ENCODE measurements at regions not wholly inside any gene's neighbourhood (a gene's known extent, or its start where the extent isn't known, plus 50 kb on each side); places are given as distances from the start of the nearest gene placed in this dataset.

DNA sequence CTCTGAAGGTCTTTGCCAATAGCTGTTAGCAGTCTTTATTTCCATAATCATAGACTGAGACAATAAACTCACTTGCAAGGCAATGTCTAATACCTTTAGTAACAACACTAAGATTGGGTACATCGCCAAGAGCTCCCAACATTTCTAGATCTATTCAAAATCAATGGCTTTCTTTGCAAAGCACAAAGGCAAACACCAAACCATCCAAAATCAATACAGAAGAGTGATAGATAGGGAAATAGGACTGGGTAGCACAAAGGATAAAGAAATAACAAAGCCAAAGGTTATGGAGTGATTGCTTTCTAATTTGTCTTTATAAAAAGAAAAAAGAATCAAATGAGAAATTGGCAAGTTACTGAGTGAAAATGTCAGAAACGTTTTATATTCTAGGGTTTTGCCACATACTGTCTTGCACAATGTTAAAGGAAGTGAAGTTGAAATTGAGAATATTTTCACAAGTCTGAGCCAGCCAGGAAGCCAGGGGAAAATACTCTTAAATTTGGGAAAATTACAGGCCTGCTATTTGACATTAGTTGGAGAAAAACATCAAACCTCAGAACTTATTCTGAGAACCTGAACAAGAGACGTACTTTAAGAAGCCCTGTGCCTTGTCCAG lies 53.3 kb upstream of the LHFPL2 start:
- Histone ChIP-seq H3K4me3 (no peak overlapping the region), H3K9me3 (ENCODE audit: insufficient read depth, low read depth) (no peaks in the 10 kb centered on the region), H3K36me3 (ENCODE audit: low read depth) (no peaks in the 10 kb centered on the region), H3K27ac (no peak overlapping the region), H4K20me1 (ENCODE audit: insufficient read depth) (no peaks in the 10 kb centered on the region), H3F3A (ENCODE audit: insufficient read depth, low read depth) (peaks cover 34% of the 10 kb centered on the region), H2AFZ (no peak overlapping the region), H3K79me2 (ENCODE audit: low read depth) (no peaks in the 10 kb centered on the region), H3K4me2 (no peak overlapping the region), H3K4me1 (replicated peaks; ENCODE audit: insufficient read depth) (peaks cover 32% of the 10 kb centered on the region), H3K27me3 (ENCODE audit: insufficient read depth, low read depth) (no peaks in the 10 kb centered on the region), H3K9me2 (ENCODE audit: insufficient read depth) (no peaks in the 10 kb centered on the region)
- no peak for DNase-seq
- TF ChIP-seq, protein P1, sequence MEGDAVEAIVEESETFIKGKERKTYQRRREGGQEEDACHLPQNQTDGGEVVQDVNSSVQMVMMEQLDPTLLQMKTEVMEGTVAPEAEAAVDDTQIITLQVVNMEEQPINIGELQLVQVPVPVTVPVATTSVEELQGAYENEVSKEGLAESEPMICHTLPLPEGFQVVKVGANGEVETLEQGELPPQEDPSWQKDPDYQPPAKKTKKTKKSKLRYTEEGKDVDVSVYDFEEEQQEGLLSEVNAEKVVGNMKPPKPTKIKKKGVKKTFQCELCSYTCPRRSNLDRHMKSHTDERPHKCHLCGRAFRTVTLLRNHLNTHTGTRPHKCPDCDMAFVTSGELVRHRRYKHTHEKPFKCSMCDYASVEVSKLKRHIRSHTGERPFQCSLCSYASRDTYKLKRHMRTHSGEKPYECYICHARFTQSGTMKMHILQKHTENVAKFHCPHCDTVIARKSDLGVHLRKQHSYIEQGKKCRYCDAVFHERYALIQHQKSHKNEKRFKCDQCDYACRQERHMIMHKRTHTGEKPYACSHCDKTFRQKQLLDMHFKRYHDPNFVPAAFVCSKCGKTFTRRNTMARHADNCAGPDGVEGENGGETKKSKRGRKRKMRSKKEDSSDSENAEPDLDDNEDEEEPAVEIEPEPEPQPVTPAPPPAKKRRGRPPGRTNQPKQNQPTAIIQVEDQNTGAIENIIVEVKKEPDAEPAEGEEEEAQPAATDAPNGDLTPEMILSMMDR (conservative IDR thresholded peaks at IDR 0.05), result no peak
- TF ChIP-seq EZH2 (IDR thresholded peaks at IDR 0.05; ENCODE audit: low read depth), result no peak
- ChIA-PET POLR2A (ENCODE audit: unreplicated experiment) (interaction anchor here (0.6 kb wide), 2 partner anchors 23 to 78 kb away, joined by 3 to 5 read pairs; no protein-coding TSS in a partner anchor), CTCF (no interaction called here)
- intact Hi-C loops (cut with micrococcal nuclease; ENCODE audit: unreplicated experiment), result no loop called here
- no TSS peak for BruUV-seq (replicated peaks)

DNA sequence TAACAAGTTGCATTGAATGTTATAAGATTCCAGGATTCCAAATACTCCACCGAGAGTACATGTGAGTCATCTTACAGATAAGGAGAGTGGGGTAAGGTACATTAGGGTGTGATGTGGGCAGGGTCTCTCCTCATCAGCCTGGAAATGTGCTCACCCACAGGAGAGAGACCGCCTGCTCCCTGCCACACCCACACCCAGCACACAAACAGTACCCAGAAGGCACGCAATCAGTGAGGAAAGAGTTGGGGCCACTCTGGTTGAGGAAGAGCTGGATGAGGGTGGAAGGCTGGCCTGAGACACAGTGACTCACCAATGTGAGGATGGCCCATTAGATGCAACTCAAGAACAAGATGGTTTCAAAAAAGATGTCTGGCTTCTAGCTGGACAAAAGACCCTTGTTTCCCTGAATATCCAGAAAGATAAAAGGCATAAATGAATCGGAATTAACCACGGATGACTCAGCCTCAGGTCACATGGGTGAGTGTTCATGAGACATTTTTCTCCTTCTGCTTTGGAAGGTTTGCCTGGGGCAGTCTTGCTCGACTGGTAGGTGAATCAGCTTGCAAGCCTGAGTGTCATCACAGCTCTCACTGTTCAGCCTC lies 51.1 kb upstream of the LHFPL2 start:
- Histone ChIP-seq H3K79me2 (ENCODE audit: low read depth) (no peaks in the 10 kb centered on the region), H3K4me3 (peak overlapping the region; percentile 37; the same call in 1 of the 2 replicates), H4K20me1 (ENCODE audit: insufficient read depth) (no peaks in the 10 kb centered on the region), H3K36me3 (ENCODE audit: low read depth) (no peaks in the 10 kb centered on the region), H3K27ac (peak overlapping the region; percentile 99), H3K4me1 (replicated peaks; ENCODE audit: insufficient read depth) (peaks cover 38% of the 10 kb centered on the region), H3K9me2 (ENCODE audit: insufficient read depth) (no peaks in the 10 kb centered on the region), H2AFZ (0 out of 2 replicates have a peak overlapping the region, but pooled peaks have one; percentile 3), H3K27me3 (ENCODE audit: insufficient read depth, low read depth) (no peaks in the 10 kb centered on the region), H3F3A (ENCODE audit: insufficient read depth, low read depth) (peaks cover 34% of the 10 kb centered on the region), H3K9me3 (ENCODE audit: insufficient read depth, low read depth) (peaks cover 5% of the 10 kb centered on the region; the same call in 1 of the 2 replicates), H3K4me2 (peak overlapping the region; percentile 57)
- CTCF ChIA-PET, result interaction anchor here (0.6 to 0.8 kb wide), 2 partner anchors 232 to 445 kb away, joined by 3 read pairs; no protein-coding TSS in a partner anchor
- POLR2A ChIA-PET (ENCODE audit: unreplicated experiment), result interaction anchor here (0.6 to 0.7 kb wide), 3 partner anchors 28 to 181 kb away, joined by 3 to 4 read pairs (median 3); partner anchors contain the start of gene LHFPL2
- TF ChIP-seq EZH2 (IDR thresholded peaks at IDR 0.05; ENCODE audit: low read depth), result no peak
- TF ChIP-seq, protein P1 (conservative IDR thresholded peaks at IDR 0.05), result no peak
- DNase-seq, result peak; percentile 85 to 98
- TSS peak; percentile 89 for BruUV-seq (replicated peaks)
- intact Hi-C loops (cut with micrococcal nuclease; ENCODE audit: unreplicated experiment), result loop anchor here (5.0 to 10.0 kb wide), 2 partner anchors 185 to 1548 kb away; no protein-coding TSS in a partner anchor

DNA sequence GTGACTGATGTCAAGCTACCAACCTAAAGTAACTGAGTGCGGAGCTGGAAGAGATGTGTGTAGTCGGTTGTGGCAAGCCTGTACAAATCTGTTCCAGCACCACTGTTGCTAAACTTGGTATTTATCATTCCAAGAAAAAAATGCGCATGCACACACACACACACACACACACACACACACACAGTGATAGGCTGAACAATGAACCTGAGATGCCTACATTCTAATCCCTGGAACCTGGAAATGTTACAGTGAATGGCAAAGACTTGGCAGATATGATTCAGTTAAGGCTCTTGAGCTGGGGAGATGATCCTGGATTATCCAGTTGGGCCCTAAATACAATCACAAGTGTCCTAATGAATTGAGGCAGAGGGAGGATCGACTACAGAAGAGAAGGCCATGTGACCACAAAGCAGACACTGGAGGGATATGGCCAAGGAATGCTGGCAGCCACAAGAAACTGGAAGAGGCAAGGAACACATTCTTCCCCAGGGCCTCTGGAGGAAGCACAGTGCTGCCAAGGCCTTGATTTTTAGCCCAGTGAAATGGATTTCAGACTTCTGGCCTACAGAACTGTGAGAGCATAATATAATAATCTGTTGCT lies 49.7 kb upstream of the LHFPL2 start:
- Histone ChIP-seq H3F3A (ENCODE audit: insufficient read depth, low read depth) (peaks cover 33% of the 10 kb centered on the region), H2AFZ (peak overlapping the region; percentile 55; the same call in 1 of the 2 replicates), H3K4me3 (peak overlapping the region; percentile 37; the same call in 1 of the 2 replicates), H4K20me1 (ENCODE audit: insufficient read depth) (no peaks in the 10 kb centered on the region), H3K27ac (peak overlapping the region; percentile 99), H3K79me2 (ENCODE audit: low read depth) (no peaks in the 10 kb centered on the region), H3K27me3 (ENCODE audit: insufficient read depth, low read depth) (no peaks in the 10 kb centered on the region), H3K9me3 (ENCODE audit: insufficient read depth, low read depth) (peaks cover 5% of the 10 kb centered on the region; the same call in 1 of the 2 replicates), H3K4me2 (peak overlapping the region; percentile 75), H3K36me3 (ENCODE audit: low read depth) (no peaks in the 10 kb centered on the region), H3K9me2 (ENCODE audit: insufficient read depth) (no peaks in the 10 kb centered on the region), H3K4me1 (replicated peaks; ENCODE audit: insufficient read depth) (peaks cover 38% of the 10 kb centered on the region)
- ChIA-PET POLR2A (ENCODE audit: unreplicated experiment) (no interaction called here), CTCF (interaction anchor here (0.6 kb wide), 1 partner anchor 81 kb away, joined by 3 read pairs; no protein-coding TSS in a partner anchor)
- no peak for TF ChIP-seq EZH2 (IDR thresholded peaks at IDR 0.05; ENCODE audit: low read depth)
- TF ChIP-seq, protein P1 (conservative IDR thresholded peaks at IDR 0.05), result no peak
- intact Hi-C loops (cut with micrococcal nuclease; ENCODE audit: unreplicated experiment), result loop anchor here (5.0 to 10.0 kb wide), 2 partner anchors 187 to 1549 kb away; no protein-coding TSS in a partner anchor
- DNase-seq, result no peak
- BruUV-seq (replicated peaks), result no TSS peak
